Activated CD8-positive, alpha-beta T cell treated with anti-CD3 and anti-CD28 coated beads, Interleukin-2, amount 10 ng/mL, durations not matched to agents 7 days and 5 days (primary cell): ENCODE measurements at regions not wholly inside any gene's neighbourhood (a gene's known extent, or its start where the extent isn't known, plus 50 kb on each side); places are given as distances from the start of the nearest gene placed in this dataset.
"Not testable (repeated sequence)": the region's sequence is repeated elsewhere in the genome, so short reads cannot be mapped to it uniquely, and the experiment has no call there.

Source experiments
- ATAC-seq: fragments of 150-1000 bp; cut with Tn5 transposase; one replicate; pipeline ENCODE4 v1.10.0; 2021; ENCODE audit warnings: moderate library complexity
- CTCF ChIA-PET: fragments of 350-600 bp; sonication (Branson Sonifier 250); formaldehyde crosslinking; loops from one replicate; lab custom pipeline; 2021; ENCODE audit warnings: antibody characterized with exemption; lab: Charles Lee
- POLR2A ChIA-PET: fragments of 350-600 bp; sonication (Branson Sonifier 250); formaldehyde crosslinking; loops from one replicate; lab custom pipeline; 2021; ENCODE audit warnings: antibody characterized with exemption; lab: Charles Lee
- DNase-seq: peaks from one replicate; pipeline ENCODE4 v3.0.0-alpha.2; 2020
- H3K27ac Mint-ChIP-seq: one replicate; pipeline ENCODE4 v1.8.0; 2021; ENCODE audit warnings: mild to moderate bottlenecking, mixed read lengths
- H3K27me3 Mint-ChIP-seq: one replicate; pipeline ENCODE4 v1.8.0; 2021; ENCODE audit warnings: low read depth, mixed read lengths
- H3K36me3 Mint-ChIP-seq: one replicate; pipeline ENCODE4 v1.8.0; 2021; ENCODE audit warnings: low read depth, mixed read lengths
- H3K4me1 Mint-ChIP-seq: one replicate; pipeline ENCODE4 v1.8.0; 2021; ENCODE audit warnings: low read depth, mixed read lengths
- H3K4me3 Mint-ChIP-seq: one replicate; pipeline ENCODE4 v1.8.0; 2021; ENCODE audit warnings: mild to moderate bottlenecking, mixed read lengths
- H3K9me3 Mint-ChIP-seq: one replicate; pipeline ENCODE4 v1.8.0; 2022; ENCODE audit warnings: mixed read lengths; ENCODE audit not compliant: insufficient read depth

DNA sequence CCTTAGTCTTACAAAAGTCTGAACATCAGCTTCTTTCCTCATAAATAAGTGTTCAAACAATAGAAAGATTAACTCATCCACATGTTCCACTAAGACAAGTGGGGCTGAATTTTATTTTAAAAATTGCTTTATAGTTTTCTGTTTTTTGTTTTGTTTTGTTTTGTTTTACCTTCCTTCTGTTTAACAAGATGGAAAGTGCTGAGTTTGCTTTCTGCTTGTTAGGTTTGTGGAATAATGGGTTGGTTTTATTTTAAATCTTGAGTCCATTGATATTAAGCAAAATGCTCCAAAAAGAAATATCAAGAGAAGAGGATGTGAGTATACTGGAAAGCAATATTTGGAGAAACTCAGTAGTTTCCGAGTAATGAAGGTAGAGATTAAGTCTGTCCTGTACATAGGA, 458.7 kb downstream of the FAT4 start:
- CTCF ChIA-PET = no interaction called here
- Mint-ChIP-seq H3K27ac (no peak overlapping the region), H3K4me1 (no peaks in the 10 kb centered on the region), H3K4me3 (no peak overlapping the region), H3K36me3 (no peaks in the 10 kb centered on the region), H3K27me3 (no peaks in the 10 kb centered on the region), H3K9me3 (peaks cover 6% of the 10 kb centered on the region)
- ATAC-seq = no peak
- no peak for DNase-seq
- POLR2A ChIA-PET = no interaction called here

DNA sequence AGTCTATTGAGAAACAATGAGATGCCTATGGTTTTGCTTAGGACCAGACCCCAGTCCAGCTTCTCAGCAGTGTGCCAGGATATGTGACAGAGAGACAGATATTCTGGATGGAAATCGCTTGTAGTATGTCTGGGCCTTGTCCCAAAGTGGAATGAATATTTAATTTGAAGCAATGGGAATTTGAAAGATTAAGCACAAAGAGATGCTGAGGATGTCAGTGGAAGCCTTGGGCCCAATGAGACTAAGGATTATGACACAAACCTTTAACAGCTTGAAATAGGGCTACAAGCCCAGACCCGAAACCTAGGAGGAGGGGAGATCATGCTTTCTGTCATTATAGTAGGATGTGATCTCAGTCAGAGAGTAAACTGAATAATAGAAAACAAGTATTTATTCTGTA, 459.2 kb downstream of the FAT4 start:
- no peak overlapping the region for H3K27ac Mint-ChIP-seq
- DNase-seq = no peak
- ChIA-PET POLR2A (no interaction called here), CTCF (no interaction called here)
- no peak overlapping the region for H3K4me3 Mint-ChIP-seq
- no peak for ATAC-seq
- H3K9me3 Mint-ChIP-seq = peaks cover 6% of the 10 kb centered on the region
- H3K36me3 Mint-ChIP-seq = no peaks in the 10 kb centered on the region
- no peaks in the 10 kb centered on the region for H3K27me3 Mint-ChIP-seq
- H3K4me1 Mint-ChIP-seq = no peaks in the 10 kb centered on the region

DNA sequence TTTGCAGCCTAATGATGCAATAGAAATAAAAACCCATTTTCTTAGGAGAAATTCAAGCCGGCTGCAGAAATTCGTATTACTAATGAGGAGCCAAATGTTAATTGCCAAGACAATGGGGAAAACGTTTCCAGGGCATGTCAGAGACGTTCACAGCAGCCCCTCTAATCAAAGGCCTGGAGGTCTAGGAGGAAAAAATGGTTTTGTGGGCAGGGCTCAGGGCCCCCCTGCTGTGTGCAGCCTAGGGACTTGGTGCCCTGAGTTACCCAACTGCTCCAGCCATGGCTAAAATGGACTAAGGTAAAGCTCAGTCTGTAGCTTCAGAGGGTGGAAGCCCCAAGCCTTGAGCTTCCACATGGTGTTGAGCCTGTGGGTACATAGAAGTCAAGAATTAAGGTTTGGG, 461.4 kb downstream of the FAT4 start:
- no peak for ATAC-seq
- H3K4me3 Mint-ChIP-seq = no peak overlapping the region
- H3K9me3 Mint-ChIP-seq = peaks cover 6% of the 10 kb centered on the region
- ChIA-PET CTCF (no interaction called here), POLR2A (no interaction called here)
- H3K27me3 Mint-ChIP-seq = no peaks in the 10 kb centered on the region
- no peak for DNase-seq
- H3K36me3 Mint-ChIP-seq = no peaks in the 10 kb centered on the region
- H3K27ac Mint-ChIP-seq = no peak overlapping the region
- no peaks in the 10 kb centered on the region for H3K4me1 Mint-ChIP-seq

DNA sequence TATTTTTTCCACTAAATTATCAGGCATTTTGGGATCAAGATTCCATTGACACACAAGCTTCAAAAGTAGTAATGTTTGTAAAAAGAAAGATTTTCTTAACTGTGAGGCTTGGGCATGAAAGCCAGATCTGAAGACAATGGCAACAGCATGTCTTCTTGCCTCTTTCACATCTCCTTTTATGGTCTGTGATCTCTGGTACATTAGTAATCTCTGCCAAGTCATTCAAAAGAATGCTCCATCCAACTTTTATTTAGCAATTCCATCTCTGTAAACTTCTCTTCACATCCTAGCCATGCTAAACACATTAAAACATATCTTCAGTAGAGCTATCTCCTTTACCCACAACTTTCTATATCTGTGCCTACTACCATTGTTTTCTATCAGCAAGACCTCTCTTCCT, 465.4 kb downstream of the FAT4 start:
- H3K4me1 Mint-ChIP-seq = no peaks in the 10 kb centered on the region
- H3K4me3 Mint-ChIP-seq = no peak overlapping the region
- DNase-seq (no peak), ATAC-seq (no peak)
- no peaks in the 10 kb centered on the region for H3K27me3 Mint-ChIP-seq
- H3K9me3 Mint-ChIP-seq = peaks cover 6% of the 10 kb centered on the region
- H3K27ac Mint-ChIP-seq = no peak overlapping the region
- POLR2A ChIA-PET = no interaction called here
- no peaks in the 10 kb centered on the region for H3K36me3 Mint-ChIP-seq
- CTCF ChIA-PET = no interaction called here

DNA sequence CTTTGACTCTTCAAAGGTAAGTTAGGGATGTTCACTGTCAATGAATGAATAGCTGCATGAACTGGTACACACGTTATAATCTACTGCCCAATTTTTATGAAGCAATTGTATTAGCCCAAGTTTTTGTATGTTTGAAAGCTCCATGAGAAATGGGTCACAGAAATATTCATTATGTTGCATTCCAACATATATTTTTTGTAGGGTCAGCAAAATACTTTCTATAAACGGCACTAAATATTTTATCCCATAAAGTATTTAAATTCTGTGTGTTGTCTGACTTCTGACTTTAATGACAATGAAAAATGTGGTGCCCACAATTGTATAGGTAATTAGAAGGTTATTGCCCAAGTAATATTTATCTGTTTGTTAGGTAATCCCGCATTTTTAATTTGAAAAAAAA, 466.0 kb downstream of the FAT4 start:
- no peak for ATAC-seq
- no peak overlapping the region for H3K4me3 Mint-ChIP-seq
- H3K36me3 Mint-ChIP-seq = no peaks in the 10 kb centered on the region
- no peaks in the 10 kb centered on the region for H3K4me1 Mint-ChIP-seq
- DNase-seq = no peak
- no peaks in the 10 kb centered on the region for H3K27me3 Mint-ChIP-seq
- no peak overlapping the region for H3K27ac Mint-ChIP-seq
- ChIA-PET CTCF (no interaction called here), POLR2A (no interaction called here)
- H3K9me3 Mint-ChIP-seq = peaks cover under 1% of the 10 kb centered on the region

DNA sequence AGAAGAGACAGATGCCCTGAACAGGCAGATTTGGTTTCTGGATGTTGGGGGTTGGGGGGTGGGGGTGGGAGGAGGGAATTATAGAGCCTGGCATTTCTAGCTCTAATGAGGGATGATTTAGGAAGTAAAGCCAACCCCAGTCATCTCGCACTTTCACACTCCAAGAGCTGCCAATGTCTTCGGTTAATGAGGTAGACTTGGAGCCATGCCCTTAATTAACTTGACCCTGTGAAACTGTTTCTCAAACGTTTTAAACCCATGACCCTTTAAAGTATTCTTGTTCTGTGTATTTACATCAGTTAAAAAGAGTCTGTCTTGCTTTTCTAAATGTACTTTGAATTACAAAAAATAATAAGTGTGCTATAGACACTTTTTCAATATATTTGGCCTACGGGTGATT, 466.9 kb downstream of the FAT4 start:
- DNase-seq (no peak), ATAC-seq (no peak)
- no peaks in the 10 kb centered on the region for H3K9me3 Mint-ChIP-seq
- H3K36me3 Mint-ChIP-seq = no peaks in the 10 kb centered on the region
- ChIA-PET POLR2A (no interaction called here), CTCF (no interaction called here)
- H3K27ac Mint-ChIP-seq = no peak overlapping the region
- H3K4me3 Mint-ChIP-seq = no peak overlapping the region
- H3K27me3 Mint-ChIP-seq = no peaks in the 10 kb centered on the region
- H3K4me1 Mint-ChIP-seq = no peaks in the 10 kb centered on the region

DNA sequence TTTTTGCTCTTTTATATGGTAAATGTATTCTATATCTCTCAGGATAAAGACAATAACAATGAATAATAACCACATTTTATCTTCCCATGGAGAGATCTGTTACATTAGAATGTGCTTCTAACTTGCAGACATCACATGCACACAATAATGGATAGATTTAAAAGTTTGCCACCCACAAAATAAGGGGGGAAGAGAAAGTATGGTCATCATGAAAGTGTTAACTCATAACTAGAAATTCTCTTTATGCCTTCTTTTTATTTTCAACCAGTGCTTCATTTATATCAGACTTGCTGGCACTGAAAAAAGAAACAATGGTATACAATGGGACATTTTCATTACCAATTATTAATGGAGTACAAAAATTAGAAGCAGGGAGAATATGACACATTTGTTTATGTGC, 470.0 kb downstream of the FAT4 start:
- no peaks in the 10 kb centered on the region for H3K27me3 Mint-ChIP-seq
- H3K4me1 Mint-ChIP-seq = no peaks in the 10 kb centered on the region
- no peaks in the 10 kb centered on the region for H3K9me3 Mint-ChIP-seq
- POLR2A ChIA-PET = no interaction called here
- no peaks in the 10 kb centered on the region for H3K36me3 Mint-ChIP-seq
- H3K27ac Mint-ChIP-seq = no peak overlapping the region
- ATAC-seq (no peak), DNase-seq (no peak)
- CTCF ChIA-PET = no interaction called here
- H3K4me3 Mint-ChIP-seq = no peak overlapping the region

DNA sequence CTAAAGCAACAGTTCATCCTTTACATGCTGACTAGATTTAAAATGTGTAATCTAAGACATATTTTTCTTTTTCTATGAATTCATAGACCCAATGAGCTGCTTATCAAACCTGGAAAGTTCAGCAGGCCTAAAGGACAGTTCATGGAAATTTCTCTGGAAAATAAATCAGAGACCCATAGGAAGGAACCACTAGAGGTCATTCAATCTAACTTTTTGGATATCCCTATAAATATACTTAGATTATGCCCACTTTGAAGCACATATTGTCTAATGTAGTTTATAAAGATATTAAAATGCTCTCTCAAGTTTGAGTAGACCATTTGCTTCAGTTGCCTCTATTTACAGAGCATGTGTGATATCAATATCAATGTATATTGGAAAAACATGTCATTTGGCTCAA, 473.0 kb downstream of the FAT4 start:
- Mint-ChIP-seq H3K36me3 (no peaks in the 10 kb centered on the region), H3K4me3 (no peak overlapping the region), H3K27me3 (no peaks in the 10 kb centered on the region), H3K9me3 (no peaks in the 10 kb centered on the region), H3K4me1 (no peaks in the 10 kb centered on the region), H3K27ac (no peak overlapping the region)
- CTCF ChIA-PET = no interaction called here
- DNase-seq (no peak), ATAC-seq (no peak)
- POLR2A ChIA-PET = no interaction called here

DNA sequence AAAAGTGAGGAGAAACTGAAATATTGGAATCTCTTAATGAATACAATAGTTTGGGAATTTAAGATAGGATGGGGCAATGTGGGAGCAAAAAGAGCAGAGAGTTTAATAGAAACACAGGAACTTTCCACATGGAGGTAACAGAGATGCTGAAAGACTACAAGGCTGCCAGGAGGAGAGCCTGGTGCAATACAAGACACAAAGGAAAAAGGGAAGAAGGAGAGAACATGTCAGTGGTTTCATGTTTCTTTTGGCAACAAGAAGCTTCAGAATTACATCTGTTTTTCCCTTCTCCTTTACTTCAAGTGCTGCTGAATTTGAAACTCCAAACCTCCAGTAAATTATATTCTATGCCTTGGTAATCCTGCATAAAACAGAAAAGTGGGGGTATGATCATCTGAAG, 474.3 kb downstream of the FAT4 start:
- ATAC-seq = no peak
- CTCF ChIA-PET = no interaction called here
- POLR2A ChIA-PET = no interaction called here
- H3K36me3 Mint-ChIP-seq = no peaks in the 10 kb centered on the region
- H3K27ac Mint-ChIP-seq = no peak overlapping the region
- no peak overlapping the region for H3K4me3 Mint-ChIP-seq
- H3K9me3 Mint-ChIP-seq = no peaks in the 10 kb centered on the region
- no peaks in the 10 kb centered on the region for H3K27me3 Mint-ChIP-seq
- no peaks in the 10 kb centered on the region for H3K4me1 Mint-ChIP-seq
- no peak for DNase-seq

DNA sequence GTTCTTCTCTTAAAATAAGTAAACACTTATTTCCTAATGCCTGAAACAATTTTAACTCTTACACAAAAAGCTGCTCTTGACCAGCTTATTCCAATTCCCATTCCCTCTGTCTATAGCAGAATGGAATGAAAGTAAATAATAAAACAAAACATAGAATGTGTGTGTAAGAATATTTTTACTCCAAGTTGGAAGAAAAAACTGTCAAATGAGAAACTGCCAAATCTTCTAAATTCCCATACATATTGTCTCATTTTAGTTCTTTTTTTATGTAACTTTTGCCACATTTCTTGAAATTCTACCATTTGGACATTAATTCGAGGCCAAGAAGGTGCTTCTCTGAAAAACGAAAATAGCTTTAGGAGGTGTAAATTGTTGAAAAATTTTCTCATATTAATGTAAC, 477.1 kb downstream of the FAT4 start:
- DNase-seq (no peak), ATAC-seq (no peak)
- H3K27me3 Mint-ChIP-seq = no peaks in the 10 kb centered on the region
- ChIA-PET POLR2A (no interaction called here), CTCF (no interaction called here)
- no peak overlapping the region for H3K27ac Mint-ChIP-seq
- H3K36me3 Mint-ChIP-seq = no peaks in the 10 kb centered on the region
- no peaks in the 10 kb centered on the region for H3K4me1 Mint-ChIP-seq
- no peaks in the 10 kb centered on the region for H3K9me3 Mint-ChIP-seq
- no peak overlapping the region for H3K4me3 Mint-ChIP-seq

DNA sequence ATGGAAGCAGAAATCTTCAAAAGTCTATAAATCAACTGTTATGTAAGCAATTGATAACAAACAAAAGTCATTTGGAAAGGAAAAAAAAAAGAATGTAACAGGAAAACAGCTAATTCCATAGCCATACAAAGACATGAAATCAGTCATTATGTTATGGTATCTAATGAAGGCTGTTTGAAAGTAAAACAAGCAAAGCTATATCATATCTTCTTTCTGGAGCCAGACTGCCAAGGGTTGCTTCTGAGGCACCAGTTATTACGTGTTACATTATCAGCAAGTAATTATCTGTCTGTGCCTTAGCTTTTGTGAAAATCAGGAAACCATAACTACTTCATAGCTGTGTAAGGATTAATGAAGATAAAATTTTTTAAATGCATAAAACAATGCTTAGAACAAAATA, 480.2 kb downstream of the FAT4 start:
- no peak overlapping the region for H3K4me3 Mint-ChIP-seq
- no peaks in the 10 kb centered on the region for H3K4me1 Mint-ChIP-seq
- DNase-seq (no peak), ATAC-seq (no peak)
- CTCF ChIA-PET = interaction anchor here (0.5 kb wide), 1 partner anchor 610 kb away, joined by 3 read pairs; no protein-coding TSS in a partner anchor
- POLR2A ChIA-PET = no interaction called here
- H3K36me3 Mint-ChIP-seq = no peaks in the 10 kb centered on the region
- no peak overlapping the region for H3K27ac Mint-ChIP-seq
- H3K27me3 Mint-ChIP-seq = no peaks in the 10 kb centered on the region
- no peaks in the 10 kb centered on the region for H3K9me3 Mint-ChIP-seq

DNA sequence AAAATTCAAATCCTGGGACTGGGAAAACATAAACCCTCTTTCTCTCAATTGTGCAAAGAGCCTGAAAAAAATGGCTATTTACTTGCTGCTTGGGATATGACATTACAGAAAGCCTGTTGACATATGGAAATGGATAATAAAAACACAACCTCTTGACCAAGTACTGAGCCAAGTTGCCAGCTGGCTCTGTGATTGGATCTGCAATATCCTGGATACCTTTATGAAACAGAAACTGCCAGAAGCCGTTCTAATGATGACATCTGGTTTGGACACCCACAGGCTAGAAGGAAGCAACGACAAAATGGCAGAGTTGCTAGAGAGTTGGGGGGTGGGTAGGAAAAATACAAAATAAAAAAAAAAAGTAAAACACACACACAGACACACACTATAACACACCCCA, 481.4 kb downstream of the FAT4 start:
- H3K27ac Mint-ChIP-seq = no peak overlapping the region
- no peaks in the 10 kb centered on the region for H3K36me3 Mint-ChIP-seq
- ATAC-seq (no peak), DNase-seq (no peak)
- CTCF ChIA-PET = no interaction called here
- POLR2A ChIA-PET = no interaction called here
- H3K27me3 Mint-ChIP-seq = no peaks in the 10 kb centered on the region
- no peaks in the 10 kb centered on the region for H3K9me3 Mint-ChIP-seq
- H3K4me3 Mint-ChIP-seq = no peak overlapping the region
- H3K4me1 Mint-ChIP-seq = no peaks in the 10 kb centered on the region

DNA sequence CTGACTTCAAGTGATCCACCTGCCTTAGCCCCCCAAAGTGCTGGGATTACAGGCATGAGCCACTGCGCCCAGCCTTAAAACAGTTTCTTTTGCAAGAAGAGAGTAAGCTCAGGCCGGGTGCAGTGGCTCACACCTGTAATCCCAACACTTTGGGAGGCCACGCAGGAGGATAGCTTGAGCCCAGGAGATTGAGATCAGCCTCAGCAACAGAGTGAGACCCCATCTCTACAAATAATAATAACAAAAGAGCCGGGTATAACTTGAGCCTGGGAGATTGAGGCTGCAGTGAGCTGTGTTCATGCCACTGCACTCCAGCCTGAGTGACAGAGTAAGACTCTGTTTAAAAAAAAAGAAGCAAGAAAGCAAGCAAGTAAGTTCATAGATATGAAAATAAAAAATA, 482.9 kb downstream of the FAT4 start:
- ATAC-seq, H3K9me3 Mint-ChIP-seq, POLR2A ChIA-PET, H3K36me3 Mint-ChIP-seq, H3K27me3 Mint-ChIP-seq, DNase-seq, H3K4me3 Mint-ChIP-seq, H3K27ac Mint-ChIP-seq, CTCF ChIA-PET, H3K4me1 Mint-ChIP-seq: not testable (repeated sequence)
